IMR-90 (cell line): ENCODE measurements at regions not wholly inside any gene's neighbourhood (a gene's known extent, or its start where the extent isn't known, plus 50 kb on each side); places are given as distances from the start of the nearest gene placed in this dataset.

Experiments used
- ATAC-seq: fragments of 200-7000 bp; cut with Tn5 transposase; 2 replicates; pipeline ENCODE4 v1.9.1; 2020; ENCODE audit warnings: low read depth, mild to moderate bottlenecking, moderate library complexity
- BruUV-seq: library from RNA; stranded (reverse); fragments of 400-500 nt; replicated peaks from 2 replicates; lab custom pipeline; 2021; lab: Mats Ljungman, UMichigan
- CTCF ChIA-PET: fragments of 300-600 bp; formaldehyde crosslinking; extraction: SDS; loops from one replicate; lab custom pipeline; 2021; ENCODE audit warnings: antibody characterized with exemption; lab: Yijun Ruan, JAX
- POLR2A ChIA-PET: fragments of 300-600 bp; sonication (Branson Sonifier 250); formaldehyde crosslinking; loops from one replicate; lab custom pipeline; 2022; ENCODE audit warnings: antibody characterized with exemption; ENCODE audit not compliant: unreplicated experiment; lab: Charles Lee
- DNase-seq: peaks from one replicate; pipeline ENCODE4 v3.0.0; 2013
- H2AFZ ChIP-seq: replicated peaks from 2 replicates; pipeline ENCODE3; 2013; ENCODE audit warnings: low read length, mild to moderate bottlenecking; ENCODE audit not compliant: poor library complexity
- H2AK5ac ChIP-seq: 2 replicates; pipeline ENCODE4 v1.6.1; 2013; ENCODE audit warnings: low read depth, low read length, inconsistent platforms
- H2AK9ac ChIP-seq: replicated peaks from 2 replicates; pipeline ENCODE3; 2013; ENCODE audit warnings: mild to moderate bottlenecking, low read depth, low read length, moderate library complexity; ENCODE audit not compliant: poor library complexity
- H2BK120ac ChIP-seq: 2 replicates; pipeline ENCODE4 v1.6.1; 2013; ENCODE audit warnings: low read depth, low read length, inconsistent platforms
- H2BK15ac ChIP-seq: 3 replicates; pipeline ENCODE4 v1.6.1; 2013; ENCODE audit warnings: low read depth, low read length, inconsistent platforms
- H2BK20ac ChIP-seq: 2 replicates; pipeline ENCODE4 v1.6.1; 2013; ENCODE audit warnings: low read depth, mild to moderate bottlenecking, inconsistent platforms, low read length, moderate library complexity
- H2BK5ac ChIP-seq: 2 replicates; pipeline ENCODE4 v1.6.1; 2013; ENCODE audit warnings: mild to moderate bottlenecking, low read depth, low read length, inconsistent platforms; ENCODE audit not compliant: poor library complexity, severe bottlenecking
- H3K14ac ChIP-seq: replicated peaks from 2 replicates; pipeline ENCODE4 v1.6.1; 2013; ENCODE audit warnings: low read depth, low read length, inconsistent platforms
- H3K18ac ChIP-seq: 2 replicates; pipeline ENCODE4 v1.6.1; 2013; ENCODE audit warnings: low read depth, low read length, control low read depth
- H3K23ac ChIP-seq: 2 replicates; pipeline ENCODE4 v1.6.1; 2013; ENCODE audit warnings: low read depth, low read length, inconsistent platforms
- H3K27ac ChIP-seq: 2 replicates; pipeline ENCODE4 v1.5.1; 2013; ENCODE audit warnings: mild to moderate bottlenecking, control low read depth, low read length; ENCODE audit not compliant: insufficient read depth
- H3K27me3 ChIP-seq: 2 replicates; pipeline ENCODE4 v1.6.1; 2013; ENCODE audit warnings: low read length; ENCODE audit not compliant: control insufficient read depth, insufficient read depth
- H3K36me3 ChIP-seq: 2 replicates; pipeline ENCODE4 v1.6.1; 2013; ENCODE audit warnings: low read length, mixed read lengths; ENCODE audit not compliant: control insufficient read depth, insufficient read depth
- H3K4ac ChIP-seq: 2 replicates; pipeline ENCODE4 v1.6.1; 2013; ENCODE audit warnings: low read depth, low read length, inconsistent platforms
- H3K4me1 ChIP-seq: 2 replicates; pipeline ENCODE4 v1.6.1; 2013; ENCODE audit warnings: low read length, mixed read lengths; ENCODE audit not compliant: control insufficient read depth, insufficient read depth
- H3K4me2 ChIP-seq: 2 replicates; pipeline ENCODE4 v1.6.1; 2013; ENCODE audit warnings: low read depth, mild to moderate bottlenecking, control low read depth, low read length, moderate library complexity
- H3K4me3 ChIP-seq: 2 replicates; pipeline ENCODE4 v1.5.1; 2013; ENCODE audit warnings: low read depth, mild to moderate bottlenecking, control low read depth, low read length, moderate library complexity; ENCODE audit not compliant: insufficient read depth
- H3K56ac ChIP-seq: 2 replicates; pipeline ENCODE4 v1.6.1; 2013; ENCODE audit warnings: low read length, inconsistent platforms; ENCODE audit not compliant: insufficient read depth; ENCODE audit errors: extremely low read depth
- H3K79me1 ChIP-seq, 2 experiments: 2 replicates each; pipeline ENCODE4 v1.6.1; 2013; ENCODE audit warnings: low read length in 2 of 2, inconsistent platforms in 1 of 2, low read depth in 1 of 2
- H3K9ac ChIP-seq: 2 replicates; pipeline ENCODE4 v1.6.1; 2013; ENCODE audit warnings: low read depth, low read length, control low read depth
- H3K9me1 ChIP-seq: 2 replicates; pipeline ENCODE4 v1.6.1; 2013; ENCODE audit warnings: low read length, inconsistent platforms; ENCODE audit not compliant: insufficient read depth
- H3K9me3 ChIP-seq: 2 replicates; pipeline ENCODE4 v1.6.1; 2013; ENCODE audit warnings: low read length; ENCODE audit not compliant: control insufficient read depth, insufficient read depth
- H4K20me1 ChIP-seq: 2 replicates; pipeline ENCODE4 v1.6.1; 2013; ENCODE audit warnings: low read length, inconsistent platforms; ENCODE audit not compliant: insufficient read depth
- H4K5ac ChIP-seq: 2 replicates; pipeline ENCODE4 v1.6.1; 2013; ENCODE audit warnings: mild to moderate bottlenecking, low read depth, low read length, control low read depth
- H4K8ac ChIP-seq, 2 experiments: 2 replicates each; pipeline ENCODE4 v1.6.1; 2013; ENCODE audit warnings: low read depth in 2 of 2, low read length in 2 of 2, control low read depth in 1 of 2, inconsistent platforms in 1 of 2
- H4K91ac ChIP-seq: 2 replicates; pipeline ENCODE4 v1.6.1; 2013; ENCODE audit warnings: low read depth, low read length, inconsistent platforms; ENCODE audit not compliant: insufficient read depth
- BHLHE40 ChIP-seq: fragments of 150-350 bp; IDR thresholded peaks from 2 replicates; pipeline ENCODE4 v1.6.1; 2016; ENCODE audit warnings: mild to moderate bottlenecking, low read depth, low read length
- CEBPB ChIP-seq: IDR thresholded peaks from 2 replicates; pipeline ENCODE4 v1.6.1; 2012; ENCODE audit warnings: low read depth, low read length, improper control_type of control experiment
- FOS ChIP-seq: fragments of 150-350 bp; IDR thresholded peaks from 2 replicates; pipeline ENCODE4 v1.6.1; 2016; ENCODE audit warnings: low read depth, low read length
- MAFK ChIP-seq: IDR thresholded peaks from 2 replicates; pipeline ENCODE4 v1.6.1; 2012; ENCODE audit warnings: low read depth, low read length, improper control_type of control experiment
- MAZ ChIP-seq: IDR thresholded peaks from 2 replicates; pipeline ENCODE4 v1.6.1; 2012; ENCODE audit warnings: low read depth, mild to moderate bottlenecking, low read length, improper control_type of control experiment, moderate library complexity, borderline replicate concordance
- MXI1 ChIP-seq: IDR thresholded peaks from 2 replicates; pipeline ENCODE4 v1.6.1; 2012; ENCODE audit warnings: low read depth, mild to moderate bottlenecking, low read length, moderate library complexity, borderline replicate concordance
- RCOR1 ChIP-seq: IDR thresholded peaks from 2 replicates; pipeline ENCODE4 v1.6.1; 2012; ENCODE audit warnings: mild to moderate bottlenecking, low read length, improper control_type of control experiment; ENCODE audit not compliant: insufficient replicate concordance
- RFX5 ChIP-seq: IDR thresholded peaks from 2 replicates; pipeline ENCODE4 v1.8.0; 2012; ENCODE audit warnings: low read depth, mild to moderate bottlenecking, low read length, moderate library complexity
- USF2 ChIP-seq: fragments of 150-350 bp; IDR thresholded peaks from 2 replicates; pipeline ENCODE4 v1.6.1; 2017; ENCODE audit warnings: mild to moderate bottlenecking, antibody characterized with exemption, low read length, low read depth
- dilution Hi-C: fragments of 300-500 bp; cut with HindIII; formaldehyde crosslinking; loops from one replicate; pipeline ENCODE4 v1.14.3; 2018; ENCODE audit warnings: low sequenced_read_pairs; ENCODE audit not compliant: unreplicated experiment
- in situ Hi-C: fragments of 300-500 bp; cut with MboI; formaldehyde crosslinking; loops from 3 replicates; pipeline ENCODE4 v1.14.3; 2019; ENCODE audit warnings: low sequenced_read_pairs, inconsistent platforms, mixed read lengths
- intact Hi-C: fragments of 100-400 bp; cut with micrococcal nuclease; formaldehyde crosslinking; loops from 2 replicates; pipeline ENCODE4 v1.10.0; 2022
- TF ChIP-seq, protein P1 (sequence below): fragments of 150-350 bp; IDR thresholded peaks from 2 replicates; pipeline ENCODE4 v1.6.1; 2016; ENCODE audit warnings: low read depth, mild to moderate bottlenecking, low read length, moderate library complexity, borderline replicate concordance
- TF ChIP-seq, protein P2 (sequence below): conservative IDR thresholded peaks from 2 replicates; pipeline ENCODE4 v1.5.1; 2012; ENCODE audit warnings: mild to moderate bottlenecking, low read depth, low read length, improper control_type of control experiment

- Histone ChIP-seq H2BK120ac (no peak overlapping the region), H3K9ac (no peak overlapping the region), H3K36me3 (no peaks in the 10 kb centered on the region), H3K18ac (no peak overlapping the region), H2AFZ (no peak overlapping the region), H2AK9ac (no peak overlapping the region), H4K20me1 (no peaks in the 10 kb centered on the region), H4K91ac (no peak overlapping the region), H3K56ac (no peak overlapping the region), H3K4me3 (no peak overlapping the region), H3K14ac (no peak overlapping the region), H3K79me1 (no peaks in the 10 kb centered on the region), H3K4me2 (no peak overlapping the region), H2BK20ac (no peak overlapping the region), H3K4ac (no peak overlapping the region), H2BK5ac (no peak overlapping the region), H3K27me3 (no peaks in the 10 kb centered on the region), H3K23ac (no peak overlapping the region), H4K5ac (no peak overlapping the region), H2AK5ac (no peak overlapping the region), H4K8ac (no peak overlapping the region), H3K9me3 (no peaks in the 10 kb centered on the region), H3K4me1 (no peaks in the 10 kb centered on the region), H2BK15ac (no peak overlapping the region), H3K9me1 (no peaks in the 10 kb centered on the region), H3K27ac (no peak overlapping the region)
- no TSS peak for BruUV-seq
- in situ Hi-C loops (no loop called here), dilution Hi-C loops (no loop called here), intact Hi-C loops (no loop called here)
- POLR2A ChIA-PET, result no interaction called here
- no peak for ATAC-seq
- TF ChIP-seq, protein P1, sequence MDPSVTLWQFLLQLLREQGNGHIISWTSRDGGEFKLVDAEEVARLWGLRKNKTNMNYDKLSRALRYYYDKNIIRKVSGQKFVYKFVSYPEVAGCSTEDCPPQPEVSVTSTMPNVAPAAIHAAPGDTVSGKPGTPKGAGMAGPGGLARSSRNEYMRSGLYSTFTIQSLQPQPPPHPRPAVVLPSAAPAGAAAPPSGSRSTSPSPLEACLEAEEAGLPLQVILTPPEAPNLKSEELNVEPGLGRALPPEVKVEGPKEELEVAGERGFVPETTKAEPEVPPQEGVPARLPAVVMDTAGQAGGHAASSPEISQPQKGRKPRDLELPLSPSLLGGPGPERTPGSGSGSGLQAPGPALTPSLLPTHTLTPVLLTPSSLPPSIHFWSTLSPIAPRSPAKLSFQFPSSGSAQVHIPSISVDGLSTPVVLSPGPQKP, result no peak
- TF ChIP-seq, protein P2, sequence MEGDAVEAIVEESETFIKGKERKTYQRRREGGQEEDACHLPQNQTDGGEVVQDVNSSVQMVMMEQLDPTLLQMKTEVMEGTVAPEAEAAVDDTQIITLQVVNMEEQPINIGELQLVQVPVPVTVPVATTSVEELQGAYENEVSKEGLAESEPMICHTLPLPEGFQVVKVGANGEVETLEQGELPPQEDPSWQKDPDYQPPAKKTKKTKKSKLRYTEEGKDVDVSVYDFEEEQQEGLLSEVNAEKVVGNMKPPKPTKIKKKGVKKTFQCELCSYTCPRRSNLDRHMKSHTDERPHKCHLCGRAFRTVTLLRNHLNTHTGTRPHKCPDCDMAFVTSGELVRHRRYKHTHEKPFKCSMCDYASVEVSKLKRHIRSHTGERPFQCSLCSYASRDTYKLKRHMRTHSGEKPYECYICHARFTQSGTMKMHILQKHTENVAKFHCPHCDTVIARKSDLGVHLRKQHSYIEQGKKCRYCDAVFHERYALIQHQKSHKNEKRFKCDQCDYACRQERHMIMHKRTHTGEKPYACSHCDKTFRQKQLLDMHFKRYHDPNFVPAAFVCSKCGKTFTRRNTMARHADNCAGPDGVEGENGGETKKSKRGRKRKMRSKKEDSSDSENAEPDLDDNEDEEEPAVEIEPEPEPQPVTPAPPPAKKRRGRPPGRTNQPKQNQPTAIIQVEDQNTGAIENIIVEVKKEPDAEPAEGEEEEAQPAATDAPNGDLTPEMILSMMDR, result no peak
- TF ChIP-seq RFX5 (no peak), RCOR1 (no peak), MXI1 (no peak), MAZ (no peak), BHLHE40 (no peak), MAFK (no peak), USF2 (no peak), FOS (no peak), CEBPB (no peak)
- CTCF ChIA-PET, result interaction anchor here (1.1 kb wide), 1 partner anchor 39 kb away, joined by 3 read pairs; no protein-coding TSS in a partner anchor
- no peak for DNase-seq
These were observed 1107.3 kb upstream of the NRXN1 start for GRCh38 chr2:52139241-52139640.
